HG02610 (cell line): ENCODE measurements at regions not wholly inside any gene's neighbourhood (a gene's known extent, or its start where the extent isn't known, plus 50 kb on each side); places are given as distances from the start of the nearest gene placed in this dataset.

Experiments used
- ATAC-seq: cut with Tn5 transposase; IDR thresholded peaks from one replicate; pipeline ENCODE4 v1.9.1; 2021; ENCODE audit warnings: mild to moderate bottlenecking, moderate library complexity; ENCODE audit not compliant: unreplicated experiment

GRCh38 chr11:104301776-104302175, 137.8 kb upstream of the PDGFD start:
- no peak for ATAC-seq

- no peak for ATAC-seq
These were observed 127.7 kb upstream of the PDGFD start for GRCh38 chr11:104291646-104292045.

- ATAC-seq = no peak
These were observed 122.2 kb upstream of the PDGFD start for GRCh38 chr11:104286129-104286528.

- no peak for ATAC-seq
These were observed 115.6 kb upstream of the PDGFD start for GRCh38 chr11:104279587-104279986.

DNA sequence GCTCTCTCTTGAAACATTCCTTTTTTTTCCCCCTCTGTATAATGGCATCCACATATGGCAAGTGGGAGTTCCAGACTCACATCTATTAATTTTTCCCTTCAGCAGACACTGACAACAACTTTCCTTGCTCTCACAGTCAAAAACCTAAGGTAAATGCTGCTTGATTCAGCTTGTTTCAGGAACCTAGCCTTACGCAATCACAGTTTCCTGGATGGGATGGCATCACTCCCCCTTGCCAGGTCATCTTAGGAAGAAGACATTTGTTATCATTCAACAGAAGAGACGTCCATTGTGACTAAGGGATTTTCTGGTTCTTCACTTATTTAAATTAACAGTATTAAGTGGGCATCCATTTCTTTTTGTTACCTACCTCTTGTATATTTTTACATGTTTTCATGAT, 112.0 kb upstream of the PDGFD start:
- ATAC-seq = no peak

- no peak for ATAC-seq
These were observed 96.5 kb upstream of the PDGFD start for GRCh38 chr11:104260456-104260855.

GRCh38 chr11:104259121-104259610, 95.2 kb upstream of the PDGFD start:
- no peak for ATAC-seq

- no peak for ATAC-seq
These were observed 92.6 kb upstream of the PDGFD start for GRCh38 chr11:104256525-104256924.

- no peak for ATAC-seq
These were observed 90.4 kb upstream of the PDGFD start for GRCh38 chr11:104254347-104254746.

GRCh38 chr11:104246590-104246989, 82.6 kb upstream of the PDGFD start:
- ATAC-seq = no peak

- no peak for ATAC-seq
These were observed 75.0 kb upstream of the PDGFD start for GRCh38 chr11:104238916-104239315.

- no peak for ATAC-seq
These were observed 61.1 kb upstream of the PDGFD start for GRCh38 chr11:104225047-104225446.

GRCh38 chr11:104222464-104222863, 58.5 kb upstream of the PDGFD start:
- ATAC-seq = no peak

DNA sequence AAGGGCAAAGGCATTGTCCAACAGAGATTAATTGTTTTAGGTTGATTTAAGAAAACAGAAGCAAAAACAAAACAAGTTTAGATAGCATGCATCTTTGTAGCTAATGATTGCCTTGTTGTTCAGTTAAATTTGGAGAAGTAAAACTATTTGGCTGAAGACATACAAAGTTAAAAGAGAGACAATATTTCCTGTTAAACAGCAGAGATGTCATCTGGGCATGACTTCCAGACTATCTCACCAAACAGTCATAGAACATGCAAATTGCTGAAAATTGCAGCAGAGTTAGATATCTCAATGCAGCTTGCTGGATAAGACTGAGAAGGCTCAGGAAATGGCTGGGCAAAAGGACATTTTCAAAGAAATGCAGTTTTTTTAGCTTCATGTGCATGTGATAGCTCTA, 57.5 kb upstream of the PDGFD start:
- ATAC-seq = no peak

DNA sequence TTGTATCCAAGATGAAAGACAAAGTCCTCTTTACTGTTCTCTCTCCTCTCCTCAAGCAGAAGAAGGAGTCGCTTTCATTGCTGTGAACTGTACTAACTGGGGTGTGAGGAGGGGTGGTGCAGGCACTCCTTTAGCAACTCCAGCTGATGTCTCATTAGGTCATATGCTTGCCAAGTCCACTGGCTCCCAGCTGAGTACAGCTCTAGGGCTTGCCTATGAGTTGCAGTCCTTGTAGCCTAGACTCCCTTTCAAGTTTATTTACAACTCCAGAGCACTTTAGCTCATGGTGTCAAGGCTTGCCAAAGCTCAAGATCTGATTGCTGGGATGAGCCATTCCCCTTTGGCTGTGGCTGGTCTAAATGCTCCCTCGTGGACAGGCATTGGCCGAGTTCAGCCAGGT, 55.1 kb upstream of the PDGFD start:
- no peak for ATAC-seq

GRCh38 chr11:104214517-104214916, 50.6 kb upstream of the PDGFD start:
- no peak for ATAC-seq
